GM13976 (cell line): ENCODE measurements at regions not wholly inside any gene's neighbourhood (a gene's known extent, or its start where the extent isn't known, plus 50 kb on each side); places are given as distances from the start of the nearest gene placed in this dataset.

Experiments
- DNase-seq: peaks from one replicate; pipeline ENCODE4 v3.0.0; 2012; ENCODE audit warnings: low spot score
- CTCF ChIP-seq: IDR thresholded peaks from 2 replicates; pipeline ENCODE4 v1.5.1; 2012; ENCODE audit warnings: borderline replicate concordance, mild to moderate bottlenecking; ENCODE audit not compliant: insufficient read depth; ENCODE audit errors: extremely low read depth, missing control alignments, control extremely low read depth
- in situ Hi-C: fragments of 300-500 bp; cut with MboI; formaldehyde crosslinking; loops from one replicate; pipeline ENCODE4 v1.12.0; 2022; ENCODE audit warnings: low sequenced_read_pairs, mixed read lengths, inconsistent platforms; ENCODE audit not compliant: unreplicated experiment

- in situ Hi-C loops: no loop called here
- no peak for TF ChIP-seq CTCF
- no peak for DNase-seq
These were observed 335.3 kb upstream of the AADAT start for GRCh38 chr4:170425040-170425439.

GRCh38 chr4:170423137-170423536 lies 333.4 kb upstream of the AADAT start:
- in situ Hi-C loops: no loop called here
- no peak for TF ChIP-seq CTCF
- DNase-seq: no peak

- DNase-seq: peak; percentile 4
- no peak for TF ChIP-seq CTCF
- in situ Hi-C loops: no loop called here
These were observed 330.5 kb upstream of the AADAT start for GRCh38 chr4:170420255-170420693.

- no peak for DNase-seq
- no peak for TF ChIP-seq CTCF
- in situ Hi-C loops: no loop called here
These were observed 325.2 kb upstream of the AADAT start for GRCh38 chr4:170414961-170415360.

GRCh38 chr4:170414360-170414759 lies 324.6 kb upstream of the AADAT start:
- DNase-seq: no peak
- TF ChIP-seq CTCF: no peak
- in situ Hi-C loops: no loop called here

- no peak for DNase-seq
- in situ Hi-C loops: no loop called here
- no peak for TF ChIP-seq CTCF
These were observed 324.2 kb upstream of the AADAT start for GRCh38 chr4:170413951-170414350.

- in situ Hi-C loops: no loop called here
- no peak for TF ChIP-seq CTCF
- DNase-seq: no peak
These were observed 310.6 kb upstream of the AADAT start for GRCh38 chr4:170400361-170400760.
